IMR-90 (cell line): ENCODE measurements at regions not wholly inside any gene's neighbourhood (a gene's known extent, or its start where the extent isn't known, plus 50 kb on each side); places are given as distances from the start of the nearest gene placed in this dataset.

Experiments
- ATAC-seq: fragments of 200-7000 bp; cut with Tn5 transposase; 2 replicates; pipeline ENCODE4 v1.9.1; 2020; ENCODE audit warnings: low read depth, mild to moderate bottlenecking, moderate library complexity
- BruUV-seq: library from RNA; stranded (reverse); fragments of 400-500 nt; replicated peaks from 2 replicates; lab custom pipeline; 2021; lab: Mats Ljungman, UMichigan
- CTCF ChIA-PET: fragments of 300-600 bp; formaldehyde crosslinking; extraction: SDS; loops from one replicate; lab custom pipeline; 2021; ENCODE audit warnings: antibody characterized with exemption; lab: Yijun Ruan, JAX
- POLR2A ChIA-PET: fragments of 300-600 bp; sonication (Branson Sonifier 250); formaldehyde crosslinking; loops from one replicate; lab custom pipeline; 2022; ENCODE audit warnings: antibody characterized with exemption; ENCODE audit not compliant: unreplicated experiment; lab: Charles Lee
- DNase-seq: peaks from one replicate; pipeline ENCODE4 v3.0.0; 2013
- H2AFZ ChIP-seq: replicated peaks from 2 replicates; pipeline ENCODE3; 2013; ENCODE audit warnings: low read length, mild to moderate bottlenecking; ENCODE audit not compliant: poor library complexity
- H2AK5ac ChIP-seq: 2 replicates; pipeline ENCODE4 v1.6.1; 2013; ENCODE audit warnings: low read depth, low read length, inconsistent platforms
- H2AK9ac ChIP-seq: replicated peaks from 2 replicates; pipeline ENCODE3; 2013; ENCODE audit warnings: mild to moderate bottlenecking, low read depth, low read length, moderate library complexity; ENCODE audit not compliant: poor library complexity
- H2BK120ac ChIP-seq: 2 replicates; pipeline ENCODE4 v1.6.1; 2013; ENCODE audit warnings: low read depth, low read length, inconsistent platforms
- H2BK15ac ChIP-seq: 3 replicates; pipeline ENCODE4 v1.6.1; 2013; ENCODE audit warnings: low read depth, low read length, inconsistent platforms
- H2BK20ac ChIP-seq: 2 replicates; pipeline ENCODE4 v1.6.1; 2013; ENCODE audit warnings: low read depth, mild to moderate bottlenecking, inconsistent platforms, low read length, moderate library complexity
- H2BK5ac ChIP-seq: 2 replicates; pipeline ENCODE4 v1.6.1; 2013; ENCODE audit warnings: mild to moderate bottlenecking, low read depth, low read length, inconsistent platforms; ENCODE audit not compliant: poor library complexity, severe bottlenecking
- H3K14ac ChIP-seq: replicated peaks from 2 replicates; pipeline ENCODE4 v1.6.1; 2013; ENCODE audit warnings: low read depth, low read length, inconsistent platforms
- H3K18ac ChIP-seq: 2 replicates; pipeline ENCODE4 v1.6.1; 2013; ENCODE audit warnings: low read depth, low read length, control low read depth
- H3K23ac ChIP-seq: 2 replicates; pipeline ENCODE4 v1.6.1; 2013; ENCODE audit warnings: low read depth, low read length, inconsistent platforms
- H3K27ac ChIP-seq: 2 replicates; pipeline ENCODE4 v1.5.1; 2013; ENCODE audit warnings: mild to moderate bottlenecking, control low read depth, low read length; ENCODE audit not compliant: insufficient read depth
- H3K27me3 ChIP-seq: 2 replicates; pipeline ENCODE4 v1.6.1; 2013; ENCODE audit warnings: low read length; ENCODE audit not compliant: control insufficient read depth, insufficient read depth
- H3K36me3 ChIP-seq: 2 replicates; pipeline ENCODE4 v1.6.1; 2013; ENCODE audit warnings: low read length, mixed read lengths; ENCODE audit not compliant: control insufficient read depth, insufficient read depth
- H3K4ac ChIP-seq: 2 replicates; pipeline ENCODE4 v1.6.1; 2013; ENCODE audit warnings: low read depth, low read length, inconsistent platforms
- H3K4me1 ChIP-seq: 2 replicates; pipeline ENCODE4 v1.6.1; 2013; ENCODE audit warnings: low read length, mixed read lengths; ENCODE audit not compliant: control insufficient read depth, insufficient read depth
- H3K4me2 ChIP-seq: 2 replicates; pipeline ENCODE4 v1.6.1; 2013; ENCODE audit warnings: low read depth, mild to moderate bottlenecking, control low read depth, low read length, moderate library complexity
- H3K4me3 ChIP-seq: 2 replicates; pipeline ENCODE4 v1.5.1; 2013; ENCODE audit warnings: low read depth, mild to moderate bottlenecking, control low read depth, low read length, moderate library complexity; ENCODE audit not compliant: insufficient read depth
- H3K56ac ChIP-seq: 2 replicates; pipeline ENCODE4 v1.6.1; 2013; ENCODE audit warnings: low read length, inconsistent platforms; ENCODE audit not compliant: insufficient read depth; ENCODE audit errors: extremely low read depth
- H3K79me1 ChIP-seq, 2 experiments: 2 replicates each; pipeline ENCODE4 v1.6.1; 2013; ENCODE audit warnings: low read length in 2 of 2, inconsistent platforms in 1 of 2, low read depth in 1 of 2
- H3K9ac ChIP-seq: 2 replicates; pipeline ENCODE4 v1.6.1; 2013; ENCODE audit warnings: low read depth, low read length, control low read depth
- H3K9me1 ChIP-seq: 2 replicates; pipeline ENCODE4 v1.6.1; 2013; ENCODE audit warnings: low read length, inconsistent platforms; ENCODE audit not compliant: insufficient read depth
- H3K9me3 ChIP-seq: 2 replicates; pipeline ENCODE4 v1.6.1; 2013; ENCODE audit warnings: low read length; ENCODE audit not compliant: control insufficient read depth, insufficient read depth
- H4K20me1 ChIP-seq: 2 replicates; pipeline ENCODE4 v1.6.1; 2013; ENCODE audit warnings: low read length, inconsistent platforms; ENCODE audit not compliant: insufficient read depth
- H4K5ac ChIP-seq: 2 replicates; pipeline ENCODE4 v1.6.1; 2013; ENCODE audit warnings: mild to moderate bottlenecking, low read depth, low read length, control low read depth
- H4K8ac ChIP-seq, 2 experiments: 2 replicates each; pipeline ENCODE4 v1.6.1; 2013; ENCODE audit warnings: low read depth in 2 of 2, low read length in 2 of 2, control low read depth in 1 of 2, inconsistent platforms in 1 of 2
- H4K91ac ChIP-seq: 2 replicates; pipeline ENCODE4 v1.6.1; 2013; ENCODE audit warnings: low read depth, low read length, inconsistent platforms; ENCODE audit not compliant: insufficient read depth
- BHLHE40 ChIP-seq: fragments of 150-350 bp; IDR thresholded peaks from 2 replicates; pipeline ENCODE4 v1.6.1; 2016; ENCODE audit warnings: mild to moderate bottlenecking, low read depth, low read length
- CEBPB ChIP-seq: IDR thresholded peaks from 2 replicates; pipeline ENCODE4 v1.6.1; 2012; ENCODE audit warnings: low read depth, low read length, improper control_type of control experiment
- CHD1 ChIP-seq: IDR thresholded peaks from 2 replicates; pipeline ENCODE4 v1.6.1; 2012; ENCODE audit warnings: low read depth, low read length, improper control_type of control experiment
- FOS ChIP-seq: fragments of 150-350 bp; IDR thresholded peaks from 2 replicates; pipeline ENCODE4 v1.6.1; 2016; ENCODE audit warnings: low read depth, low read length
- MAFK ChIP-seq: IDR thresholded peaks from 2 replicates; pipeline ENCODE4 v1.6.1; 2012; ENCODE audit warnings: low read depth, low read length, improper control_type of control experiment
- MAZ ChIP-seq: IDR thresholded peaks from 2 replicates; pipeline ENCODE4 v1.6.1; 2012; ENCODE audit warnings: low read depth, mild to moderate bottlenecking, low read length, improper control_type of control experiment, moderate library complexity, borderline replicate concordance
- MXI1 ChIP-seq: IDR thresholded peaks from 2 replicates; pipeline ENCODE4 v1.6.1; 2012; ENCODE audit warnings: low read depth, mild to moderate bottlenecking, low read length, moderate library complexity, borderline replicate concordance
- NFE2L2 ChIP-seq: fragments of 150-350 bp; IDR thresholded peaks from 2 replicates; pipeline ENCODE4 v1.6.1; 2016; ENCODE audit warnings: low read depth, mild to moderate bottlenecking, low read length
- POLR2A ChIP-seq: IDR thresholded peaks from 2 replicates; pipeline ENCODE4 v1.6.1; 2012; ENCODE audit warnings: mild to moderate bottlenecking, low read depth, low read length
- RAD21 ChIP-seq: IDR thresholded peaks from 2 replicates; pipeline ENCODE4 v1.6.1; 2012; ENCODE audit warnings: low read length, improper control_type of control experiment
- RCOR1 ChIP-seq: IDR thresholded peaks from 2 replicates; pipeline ENCODE4 v1.6.1; 2012; ENCODE audit warnings: mild to moderate bottlenecking, low read length, improper control_type of control experiment; ENCODE audit not compliant: insufficient replicate concordance
- SMC3 ChIP-seq: fragments of 150-350 bp; IDR thresholded peaks from 2 replicates; pipeline ENCODE4 v1.6.1; 2016; ENCODE audit warnings: low read depth, mild to moderate bottlenecking, antibody characterized with exemption, low read length, moderate library complexity
- WGBS, 2 experiments: methylation state at CpG; one replicate each; pipeline versions ENCODE4 v1.1.5 to v1.1.7; 2013; ENCODE audit warnings: missing lambda C conversion rate in 2 of 2; ENCODE audit not compliant: insufficient read length in 1 of 2; ENCODE audit errors: extremely low coverage in 2 of 2; 5-methylcytosine and 5-hydroxymethylcytosine counted together
- dilution Hi-C: fragments of 300-500 bp; cut with HindIII; formaldehyde crosslinking; loops from one replicate; pipeline ENCODE4 v1.14.3; 2018; ENCODE audit warnings: low sequenced_read_pairs; ENCODE audit not compliant: unreplicated experiment
- in situ Hi-C: fragments of 300-500 bp; cut with MboI; formaldehyde crosslinking; loops from 3 replicates; pipeline ENCODE4 v1.14.3; 2019; ENCODE audit warnings: low sequenced_read_pairs, inconsistent platforms, mixed read lengths
- intact Hi-C: fragments of 100-400 bp; cut with micrococcal nuclease; formaldehyde crosslinking; loops from 2 replicates; pipeline ENCODE4 v1.10.0; 2022
- TF ChIP-seq, protein P1 (sequence below): conservative IDR thresholded peaks from 2 replicates; pipeline ENCODE4 v1.5.1; 2012; ENCODE audit warnings: mild to moderate bottlenecking, low read depth, low read length, improper control_type of control experiment
- TF ChIP-seq, protein P2 (sequence below): fragments of 150-350 bp; IDR thresholded peaks from 2 replicates; pipeline ENCODE4 v1.6.1; 2016; ENCODE audit warnings: low read depth, mild to moderate bottlenecking, low read length, moderate library complexity, borderline replicate concordance
- TF ChIP-seq, protein P3 (sequence below): fragments of 150-350 bp; IDR thresholded peaks from 2 replicates; pipeline ENCODE4 v1.6.1; 2017; ENCODE audit warnings: mild to moderate bottlenecking, antibody characterized with exemption, low read length, low read depth

DNA sequence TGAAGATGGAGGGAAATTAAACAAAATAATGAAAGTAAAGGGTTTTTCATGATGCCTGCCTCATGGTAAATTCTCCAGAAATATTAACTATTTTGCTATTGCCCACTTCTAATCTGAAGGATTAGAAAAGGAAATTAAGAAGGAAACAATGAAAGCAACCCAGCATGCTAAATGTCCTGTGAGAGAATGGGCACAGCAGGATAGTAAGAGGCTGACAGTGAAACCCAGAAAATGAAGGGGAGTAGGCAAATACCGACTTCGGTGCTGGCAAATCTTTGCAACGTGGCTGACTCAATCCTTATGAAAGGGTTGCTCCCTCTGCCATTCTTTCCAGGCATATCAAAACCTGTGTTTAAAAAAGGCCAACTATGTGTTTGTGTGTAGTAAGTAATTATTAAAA is 147.5 kb upstream of the SYNPR start:
- no peak overlapping the region for H2BK120ac ChIP-seq
- TF ChIP-seq RAD21 = no peak
- TF ChIP-seq CHD1 = no peak
- no peak for TF ChIP-seq NFE2L2
- TF ChIP-seq RCOR1 = no peak
- no peak for TF ChIP-seq FOS
- no peak for TF ChIP-seq MAZ
- TF ChIP-seq, protein P1, sequence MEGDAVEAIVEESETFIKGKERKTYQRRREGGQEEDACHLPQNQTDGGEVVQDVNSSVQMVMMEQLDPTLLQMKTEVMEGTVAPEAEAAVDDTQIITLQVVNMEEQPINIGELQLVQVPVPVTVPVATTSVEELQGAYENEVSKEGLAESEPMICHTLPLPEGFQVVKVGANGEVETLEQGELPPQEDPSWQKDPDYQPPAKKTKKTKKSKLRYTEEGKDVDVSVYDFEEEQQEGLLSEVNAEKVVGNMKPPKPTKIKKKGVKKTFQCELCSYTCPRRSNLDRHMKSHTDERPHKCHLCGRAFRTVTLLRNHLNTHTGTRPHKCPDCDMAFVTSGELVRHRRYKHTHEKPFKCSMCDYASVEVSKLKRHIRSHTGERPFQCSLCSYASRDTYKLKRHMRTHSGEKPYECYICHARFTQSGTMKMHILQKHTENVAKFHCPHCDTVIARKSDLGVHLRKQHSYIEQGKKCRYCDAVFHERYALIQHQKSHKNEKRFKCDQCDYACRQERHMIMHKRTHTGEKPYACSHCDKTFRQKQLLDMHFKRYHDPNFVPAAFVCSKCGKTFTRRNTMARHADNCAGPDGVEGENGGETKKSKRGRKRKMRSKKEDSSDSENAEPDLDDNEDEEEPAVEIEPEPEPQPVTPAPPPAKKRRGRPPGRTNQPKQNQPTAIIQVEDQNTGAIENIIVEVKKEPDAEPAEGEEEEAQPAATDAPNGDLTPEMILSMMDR = no peak
- no peak for TF ChIP-seq BHLHE40
- no peak for TF ChIP-seq CEBPB
- no peak for TF ChIP-seq SMC3
- TF ChIP-seq MXI1 = no peak
- TF ChIP-seq MAFK = no peak
- TF ChIP-seq, protein P2, sequence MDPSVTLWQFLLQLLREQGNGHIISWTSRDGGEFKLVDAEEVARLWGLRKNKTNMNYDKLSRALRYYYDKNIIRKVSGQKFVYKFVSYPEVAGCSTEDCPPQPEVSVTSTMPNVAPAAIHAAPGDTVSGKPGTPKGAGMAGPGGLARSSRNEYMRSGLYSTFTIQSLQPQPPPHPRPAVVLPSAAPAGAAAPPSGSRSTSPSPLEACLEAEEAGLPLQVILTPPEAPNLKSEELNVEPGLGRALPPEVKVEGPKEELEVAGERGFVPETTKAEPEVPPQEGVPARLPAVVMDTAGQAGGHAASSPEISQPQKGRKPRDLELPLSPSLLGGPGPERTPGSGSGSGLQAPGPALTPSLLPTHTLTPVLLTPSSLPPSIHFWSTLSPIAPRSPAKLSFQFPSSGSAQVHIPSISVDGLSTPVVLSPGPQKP = no peak
- no peak for TF ChIP-seq POLR2A
- TF ChIP-seq, protein P3, sequence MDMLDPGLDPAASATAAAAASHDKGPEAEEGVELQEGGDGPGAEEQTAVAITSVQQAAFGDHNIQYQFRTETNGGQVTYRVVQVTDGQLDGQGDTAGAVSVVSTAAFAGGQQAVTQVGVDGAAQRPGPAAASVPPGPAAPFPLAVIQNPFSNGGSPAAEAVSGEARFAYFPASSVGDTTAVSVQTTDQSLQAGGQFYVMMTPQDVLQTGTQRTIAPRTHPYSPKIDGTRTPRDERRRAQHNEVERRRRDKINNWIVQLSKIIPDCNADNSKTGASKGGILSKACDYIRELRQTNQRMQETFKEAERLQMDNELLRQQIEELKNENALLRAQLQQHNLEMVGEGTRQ = no peak
- no peak for ATAC-seq
- no peak overlapping the region for H4K8ac ChIP-seq
- no peak overlapping the region for H3K14ac ChIP-seq
- CTCF ChIA-PET = no interaction called here
- no peaks in the 10 kb centered on the region for H3K9me1 ChIP-seq
- no peak overlapping the region for H3K9ac ChIP-seq
- H3K27ac ChIP-seq = no peak overlapping the region
- no peak overlapping the region for H2BK5ac ChIP-seq
- peaks cover 4% of the 10 kb centered on the region for H3K9me3 ChIP-seq
- no peak overlapping the region for H4K91ac ChIP-seq
- H2AK5ac ChIP-seq = no peak overlapping the region
- in situ Hi-C loops = no loop called here
- no peak overlapping the region for H3K4me2 ChIP-seq
- no peaks in the 10 kb centered on the region for H3K79me1 ChIP-seq
- no peak overlapping the region for H2BK15ac ChIP-seq
- H3K36me3 ChIP-seq = no peaks in the 10 kb centered on the region
- dilution Hi-C loops = no loop called here
- H3K27me3 ChIP-seq = no peaks in the 10 kb centered on the region
- no peak overlapping the region for H3K4me3 ChIP-seq
- WGBS, 2 experiments = no CpG with 5 or more reads among the region's 3 CpGs
- H2BK20ac ChIP-seq = no peak overlapping the region
- no peak overlapping the region for H2AFZ ChIP-seq
- no peak overlapping the region for H2AK9ac ChIP-seq
- H4K5ac ChIP-seq = no peak overlapping the region
- no peak overlapping the region for H3K18ac ChIP-seq
- no peak for DNase-seq
- H3K4ac ChIP-seq = no peak overlapping the region
- H3K23ac ChIP-seq = no peak overlapping the region
- no TSS peak for BruUV-seq
- intact Hi-C loops = no loop called here
- POLR2A ChIA-PET = no interaction called here
- no peaks in the 10 kb centered on the region for H3K4me1 ChIP-seq
- no peak overlapping the region for H3K56ac ChIP-seq
- no peaks in the 10 kb centered on the region for H4K20me1 ChIP-seq
